Stimulated activated naive CD8-positive, alpha-beta T cell treated with anti-CD3 and anti-CD28 coated beads, Interleukin-15, amount 100 ng/mL, for 72 hours (primary cell): ENCODE measurements at regions not wholly inside any gene's neighbourhood (a gene's known extent, or its start where the extent isn't known, plus 50 kb on each side); places are given as distances from the start of the nearest gene placed in this dataset.
A peak's percentile ranks its signal among the peaks of the same experiment; 100 is the strongest.

Experiments
- ATAC-seq: fragments of 150-1000 bp; cut with Tn5 transposase; 2 replicates; pipeline ENCODE4 v1.10.0; 2021; ENCODE audit warnings: mild to moderate bottlenecking, moderate library complexity
- DNase-seq, 2 donors: peaks; one replicate each; pipeline ENCODE4 v3.0.0; 2021 to 2022
- H3K27ac Mint-ChIP-seq, 2 donors: one replicate each; pipeline ENCODE4 v1.8.0; 2022; ENCODE audit warnings: mild to moderate bottlenecking in 2 of 2, mixed read lengths in 2 of 2, moderate library complexity in 2 of 2
- H3K27me3 Mint-ChIP-seq: one replicate; pipeline ENCODE4 v1.8.0; 2022; ENCODE audit warnings: mixed read lengths
- H3K4me1 Mint-ChIP-seq: one replicate; pipeline ENCODE4 v1.8.0; 2022; ENCODE audit warnings: mild to moderate bottlenecking, mixed read lengths
- H3K4me3 Mint-ChIP-seq, 2 donors: one replicate each; pipeline ENCODE4 v1.8.0; 2022; ENCODE audit warnings: mild to moderate bottlenecking in 2 of 2, mixed read lengths in 2 of 2, moderate library complexity in 1 of 2
- H3K9me3 Mint-ChIP-seq, 2 donors: one replicate each; pipeline ENCODE4 v1.8.0; 2022; ENCODE audit warnings: mixed read lengths in 2 of 2

DNA sequence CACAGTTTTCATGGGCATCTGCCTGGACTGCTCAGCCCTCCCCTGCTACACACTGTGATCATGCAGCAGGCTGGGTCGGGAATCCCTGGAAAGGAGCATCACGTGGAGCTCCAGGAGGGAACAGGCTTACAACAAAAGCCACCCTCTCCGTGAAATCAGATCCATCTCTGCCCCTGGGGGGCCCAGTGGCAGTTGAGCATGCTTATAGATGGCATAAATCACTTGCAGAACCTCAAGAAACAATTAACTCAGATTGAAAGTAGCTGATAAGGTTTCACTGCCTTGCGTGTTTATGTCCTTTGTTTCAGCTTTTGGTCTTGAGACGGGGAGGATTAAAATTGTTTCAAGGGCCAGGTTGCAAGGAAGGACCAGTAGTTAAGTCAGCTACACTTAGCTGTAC is 354.8 kb upstream of the MEIS1 start:
- DNase-seq (no peak), ATAC-seq (no peak)
- no peaks in the 10 kb centered on the region for H3K27me3 Mint-ChIP-seq
- no peak overlapping the region for H3K4me3 Mint-ChIP-seq
- H3K9me3 Mint-ChIP-seq = no peaks in the 10 kb centered on the region
- H3K27ac Mint-ChIP-seq = no peak overlapping the region
- H3K4me1 Mint-ChIP-seq = no peaks in the 10 kb centered on the region

- H3K27ac Mint-ChIP-seq = peak overlapping the region in 1 of 2 donors; percentile 64
- H3K9me3 Mint-ChIP-seq = no peaks in the 10 kb centered on the region
- no peaks in the 10 kb centered on the region for H3K4me1 Mint-ChIP-seq
- no peak overlapping the region for H3K4me3 Mint-ChIP-seq
- no peak for ATAC-seq
- DNase-seq = no peak
- no peaks in the 10 kb centered on the region for H3K27me3 Mint-ChIP-seq
These were observed 361.8 kb upstream of the MEIS1 start for GRCh38 chr2:66073172-66073571.

GRCh38 chr2:66070721-66071602 is 364.0 kb upstream of the MEIS1 start:
- Mint-ChIP-seq H3K27me3 (no peaks in the 10 kb centered on the region), H3K9me3 (no peaks in the 10 kb centered on the region), H3K4me1 (no peaks in the 10 kb centered on the region), H3K27ac (no peak overlapping the region), H3K4me3 (no peak overlapping the region)
- ATAC-seq = no peak
- no peak for DNase-seq

GRCh38 chr2:66069937-66070720 is 364.8 kb upstream of the MEIS1 start:
- H3K27ac Mint-ChIP-seq = no peak overlapping the region
- no peaks in the 10 kb centered on the region for H3K9me3 Mint-ChIP-seq
- no peak overlapping the region for H3K4me3 Mint-ChIP-seq
- DNase-seq (no peak), ATAC-seq (no peak)
- no peaks in the 10 kb centered on the region for H3K27me3 Mint-ChIP-seq
- H3K4me1 Mint-ChIP-seq = no peaks in the 10 kb centered on the region

DNA sequence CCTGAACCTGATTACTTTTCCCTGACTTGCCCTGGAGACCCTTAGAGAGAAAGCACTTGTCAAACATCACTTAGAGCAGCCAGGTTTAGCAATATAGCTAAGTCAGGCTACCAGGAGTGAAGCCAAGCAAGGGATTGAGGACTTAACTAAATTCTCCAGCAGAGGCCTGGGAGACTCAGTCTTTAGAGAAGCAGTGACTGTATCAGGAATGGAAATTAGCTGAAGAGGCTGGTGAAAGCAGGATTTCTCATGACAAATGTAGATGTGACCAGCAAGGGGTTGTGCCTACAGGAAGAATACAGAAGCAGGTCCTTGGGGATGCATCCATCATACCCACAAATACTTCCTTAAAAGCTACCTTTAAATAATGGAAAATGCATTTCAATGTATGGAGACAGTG is 368.9 kb upstream of the MEIS1 start:
- no peak overlapping the region for H3K4me3 Mint-ChIP-seq
- no peaks in the 10 kb centered on the region for H3K4me1 Mint-ChIP-seq
- H3K27ac Mint-ChIP-seq = no peak overlapping the region

GRCh38 chr2:66059332-66059731 is 375.6 kb upstream of the MEIS1 start:
- no peaks in the 10 kb centered on the region for H3K4me1 Mint-ChIP-seq
- no peak overlapping the region for H3K4me3 Mint-ChIP-seq
- ATAC-seq (no peak), DNase-seq (no peak)
- no peaks in the 10 kb centered on the region for H3K27me3 Mint-ChIP-seq
- peaks cover 3 to 4% of the 10 kb centered on the region in 2 donors for H3K9me3 Mint-ChIP-seq
- H3K27ac Mint-ChIP-seq = no peak overlapping the region

More for the DNA sequence above, 368.9 kb upstream of the MEIS1 start:
- ATAC-seq (no peak), DNase-seq (no peak)
- Mint-ChIP-seq H3K9me3 (no peaks in the 10 kb centered on the region), H3K27me3 (no peaks in the 10 kb centered on the region)

DNA sequence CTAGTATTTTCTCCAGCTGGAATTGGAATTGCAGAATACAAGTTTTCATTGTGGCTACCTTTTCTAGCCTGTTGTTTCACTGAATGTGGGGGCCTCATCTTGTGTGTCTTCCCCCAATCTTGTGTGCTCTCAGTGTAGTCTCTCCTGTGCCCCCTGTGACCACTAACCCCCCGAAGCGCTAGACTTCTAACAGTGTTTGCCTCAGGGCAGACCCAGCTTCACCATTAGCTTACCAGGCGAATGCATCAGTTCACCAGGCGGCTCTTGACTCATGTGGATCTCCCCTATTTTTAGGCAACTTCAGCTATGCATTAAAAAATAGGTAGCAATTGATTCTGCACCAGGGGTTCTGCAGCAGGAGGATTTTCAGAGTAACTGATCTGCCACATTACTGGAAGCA is 376.2 kb upstream of the MEIS1 start:
- Mint-ChIP-seq H3K27ac (no peak overlapping the region), H3K9me3 (peaks cover 4 to 6% of the 10 kb centered on the region in 2 donors), H3K4me1 (no peaks in the 10 kb centered on the region), H3K27me3 (no peaks in the 10 kb centered on the region), H3K4me3 (no peak overlapping the region)
- DNase-seq (no peak), ATAC-seq (no peak)

GRCh38 chr2:66057844-66058243 is 377.1 kb upstream of the MEIS1 start:
- no peaks in the 10 kb centered on the region for H3K27me3 Mint-ChIP-seq
- DNase-seq (no peak), ATAC-seq (no peak)
- no peak overlapping the region for H3K27ac Mint-ChIP-seq
- no peaks in the 10 kb centered on the region for H3K4me1 Mint-ChIP-seq
- no peak overlapping the region for H3K4me3 Mint-ChIP-seq
- peaks cover 4 to 6% of the 10 kb centered on the region in 2 donors for H3K9me3 Mint-ChIP-seq

- Mint-ChIP-seq H3K9me3 (peaks cover 0 to 6% of the 10 kb centered on the region in 2 donors), H3K4me3 (no peak overlapping the region), H3K4me1 (no peaks in the 10 kb centered on the region), H3K27me3 (no peaks in the 10 kb centered on the region), H3K27ac (no peak overlapping the region)
- ATAC-seq (no peak), DNase-seq (no peak)
These were observed 384.5 kb upstream of the MEIS1 start for GRCh38 chr2:66050392-66050791.

DNA sequence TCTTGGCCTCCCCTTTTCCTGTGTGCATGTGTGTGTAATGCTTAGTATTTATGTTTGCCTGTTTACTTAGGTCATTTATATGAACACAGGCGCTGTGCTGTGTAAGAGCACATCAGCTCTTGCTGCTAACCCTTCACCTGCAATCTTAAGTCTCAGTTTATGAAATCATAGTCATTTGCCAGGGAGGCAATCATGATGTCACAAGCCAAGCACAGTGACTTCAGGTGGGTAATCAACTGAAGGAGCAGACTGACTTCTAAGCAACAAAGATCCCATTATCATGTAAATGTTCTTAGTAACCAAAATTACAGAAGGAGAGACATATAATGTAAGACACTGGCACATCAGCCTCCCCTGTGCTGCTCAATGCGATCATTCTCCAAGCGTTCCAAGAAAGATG is 386.3 kb upstream of the MEIS1 start:
- Mint-ChIP-seq H3K27me3 (no peaks in the 10 kb centered on the region), H3K9me3 (no peaks in the 10 kb centered on the region), H3K27ac (no peak overlapping the region), H3K4me3 (no peak overlapping the region), H3K4me1 (no peaks in the 10 kb centered on the region)
- ATAC-seq (no peak), DNase-seq (no peak)

GRCh38 chr2:66041902-66042657 is 392.8 kb upstream of the MEIS1 start:
- no peak for ATAC-seq
- no peak for DNase-seq
- no peaks in the 10 kb centered on the region for H3K4me1 Mint-ChIP-seq
- H3K4me3 Mint-ChIP-seq = no peak overlapping the region
- H3K27me3 Mint-ChIP-seq = no peaks in the 10 kb centered on the region
- H3K27ac Mint-ChIP-seq = no peak overlapping the region
- H3K9me3 Mint-ChIP-seq = no peaks in the 10 kb centered on the region

GRCh38 chr2:66036948-66037347 is 398.0 kb upstream of the MEIS1 start:
- Mint-ChIP-seq H3K27me3 (no peaks in the 10 kb centered on the region), H3K27ac (no peak overlapping the region)

DNA sequence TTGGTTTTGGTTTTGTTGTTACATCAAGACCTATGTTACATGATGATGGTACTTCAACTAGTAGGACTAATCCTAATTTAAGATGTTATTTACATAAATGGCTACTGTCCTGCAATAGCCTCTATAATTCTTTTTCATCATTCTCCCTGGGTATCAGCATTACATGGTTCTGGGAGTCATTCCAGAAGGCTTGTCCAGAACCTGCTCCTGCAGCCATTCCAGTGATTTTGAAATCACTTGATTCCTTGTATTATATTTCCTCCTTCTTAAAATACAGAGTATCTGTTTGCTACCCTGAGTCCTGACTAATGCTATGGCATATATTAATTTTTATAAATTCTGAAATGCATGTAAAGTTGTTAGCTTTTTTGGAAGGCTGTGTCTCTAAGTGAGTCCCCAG is 400.5 kb upstream of the MEIS1 start:
- Mint-ChIP-seq H3K27ac (no peak overlapping the region), H3K4me3 (no peak overlapping the region), H3K4me1 (no peaks in the 10 kb centered on the region), H3K9me3 (peaks cover 0 to 11% of the 10 kb centered on the region in 2 donors), H3K27me3 (no peaks in the 10 kb centered on the region)
- ATAC-seq = no peak
- no peak for DNase-seq

More at GRCh38 chr2:66036948-66037347, 398.0 kb upstream of the MEIS1 start:
- Mint-ChIP-seq H3K9me3 (no peaks in the 10 kb centered on the region), H3K4me1 (no peaks in the 10 kb centered on the region), H3K4me3 (no peak overlapping the region)
- DNase-seq = no peak
- ATAC-seq = no peak

GRCh38 chr2:66032226-66032775 is 402.6 kb upstream of the MEIS1 start:
- Mint-ChIP-seq H3K9me3 (peaks cover 0 to 12% of the 10 kb centered on the region in 2 donors), H3K27ac (peak overlapping the region in 1 of 2 donors; percentile 45), H3K4me3 (no peak overlapping the region), H3K4me1 (no peaks in the 10 kb centered on the region), H3K27me3 (no peaks in the 10 kb centered on the region)
- ATAC-seq = no peak
- DNase-seq = no peak

- peaks cover 0 to 12% of the 10 kb centered on the region in 2 donors for H3K9me3 Mint-ChIP-seq
- H3K27ac Mint-ChIP-seq = no peak overlapping the region
- no peak overlapping the region for H3K4me3 Mint-ChIP-seq
- no peaks in the 10 kb centered on the region for H3K4me1 Mint-ChIP-seq
- DNase-seq = no peak
- H3K27me3 Mint-ChIP-seq = no peaks in the 10 kb centered on the region
- no peak for ATAC-seq
These were observed 403.7 kb upstream of the MEIS1 start for GRCh38 chr2:66031236-66031635.
